ENCODE measurements at regions not wholly inside any gene's neighbourhood (a gene's known extent, or its start where the extent isn't known, plus 50 kb on each side); places are given as distances from the start of the nearest gene placed in this dataset.

- H3F3A ChIP-seq (ENCODE audit: insufficient read depth) = no peaks in the 10 kb centered on the region
- TF ChIP-seq EZH2phosphoT487 (conservative IDR thresholded peaks at IDR 0.05; ENCODE audit: low read length) (no peak), CTCF (IDR thresholded peaks at IDR 0.05; ENCODE audit: insufficient read depth, low read length, poor library complexity, severe bottlenecking) (no peak)
- no peak overlapping the region for H3K27ac ChIP-seq (ENCODE audit: low read depth, low read length)
- no peak overlapping the region for H3K9ac ChIP-seq (ENCODE audit: low read length)
- no peaks in the 10 kb centered on the region for H3K9me2 ChIP-seq (replicated peaks; ENCODE audit: insufficient read depth, low read length)
- H3K4me3 ChIP-seq (ENCODE audit: insufficient read depth, low read length, poor library complexity, severe bottlenecking) = no peak overlapping the region
- no peak overlapping the region for H2AFZ ChIP-seq (ENCODE audit: low read depth, low read length, severe bottlenecking)
- no peaks in the 10 kb centered on the region for H3K9me3 ChIP-seq (ENCODE audit: insufficient read depth, low read length)
- H3K4me2 ChIP-seq (ENCODE audit: low read depth, low read length, poor library complexity, severe bottlenecking) = no peak overlapping the region
- no peaks in the 10 kb centered on the region for H3K36me3 ChIP-seq (ENCODE audit: low read length)
- H4K20me1 ChIP-seq (ENCODE audit: low read depth, low read length) = no peaks in the 10 kb centered on the region
- no peaks in the 10 kb centered on the region for H3K79me2 ChIP-seq (ENCODE audit: insufficient read depth, low read length)
- H3K27me3 ChIP-seq (ENCODE audit: low read length) = no peaks in the 10 kb centered on the region
Measured at GRCh38 chr6:100262086-100262485, 202.6 kb downstream of the SIM1 start.

- no peak overlapping the region for H3K4me3 ChIP-seq (ENCODE audit: insufficient read depth, low read length, poor library complexity, severe bottlenecking)
- H3K27ac ChIP-seq (ENCODE audit: low read depth, low read length) = no peak overlapping the region
- H3K9me3 ChIP-seq (ENCODE audit: insufficient read depth, low read length) = no peaks in the 10 kb centered on the region
- H3K9ac ChIP-seq (ENCODE audit: low read length) = no peak overlapping the region
- H2AFZ ChIP-seq (ENCODE audit: low read depth, low read length, severe bottlenecking) = no peak overlapping the region
- no peaks in the 10 kb centered on the region for H3K79me2 ChIP-seq (ENCODE audit: insufficient read depth, low read length)
- H3K4me2 ChIP-seq (ENCODE audit: low read depth, low read length, poor library complexity, severe bottlenecking) = no peak overlapping the region
- H4K20me1 ChIP-seq (ENCODE audit: low read depth, low read length) = no peaks in the 10 kb centered on the region
- no peaks in the 10 kb centered on the region for H3K27me3 ChIP-seq (ENCODE audit: low read length)
- no peaks in the 10 kb centered on the region for H3F3A ChIP-seq (ENCODE audit: insufficient read depth)
- TF ChIP-seq EZH2phosphoT487 (conservative IDR thresholded peaks at IDR 0.05; ENCODE audit: low read length) (no peak), CTCF (IDR thresholded peaks at IDR 0.05; ENCODE audit: insufficient read depth, low read length, poor library complexity, severe bottlenecking) (no peak)
- no peaks in the 10 kb centered on the region for H3K9me2 ChIP-seq (replicated peaks; ENCODE audit: insufficient read depth, low read length)
- H3K36me3 ChIP-seq (ENCODE audit: low read length) = no peaks in the 10 kb centered on the region
Measured at GRCh38 chr6:100261486-100261885, 203.2 kb downstream of the SIM1 start.

GRCh38 chr6:100260584-100260983 is 204.1 kb downstream of the SIM1 start:
- H3F3A ChIP-seq (ENCODE audit: insufficient read depth) = no peaks in the 10 kb centered on the region
- no peak overlapping the region for H3K27ac ChIP-seq (ENCODE audit: low read depth, low read length)
- H3K9me3 ChIP-seq (ENCODE audit: insufficient read depth, low read length) = no peaks in the 10 kb centered on the region
- no peaks in the 10 kb centered on the region for H3K9me2 ChIP-seq (replicated peaks; ENCODE audit: insufficient read depth, low read length)
- H3K4me2 ChIP-seq (ENCODE audit: low read depth, low read length, poor library complexity, severe bottlenecking) = no peak overlapping the region
- H3K9ac ChIP-seq (ENCODE audit: low read length) = no peak overlapping the region
- TF ChIP-seq EZH2phosphoT487 (conservative IDR thresholded peaks at IDR 0.05; ENCODE audit: low read length) (no peak), CTCF (IDR thresholded peaks at IDR 0.05; ENCODE audit: insufficient read depth, low read length, poor library complexity, severe bottlenecking) (no peak)
- H3K27me3 ChIP-seq (ENCODE audit: low read length) = no peaks in the 10 kb centered on the region
- no peaks in the 10 kb centered on the region for H4K20me1 ChIP-seq (ENCODE audit: low read depth, low read length)
- H3K79me2 ChIP-seq (ENCODE audit: insufficient read depth, low read length) = no peaks in the 10 kb centered on the region
- no peak overlapping the region for H3K4me3 ChIP-seq (ENCODE audit: insufficient read depth, low read length, poor library complexity, severe bottlenecking)
- H2AFZ ChIP-seq (ENCODE audit: low read depth, low read length, severe bottlenecking) = no peak overlapping the region
- H3K36me3 ChIP-seq (ENCODE audit: low read length) = no peaks in the 10 kb centered on the region
